Right forelimb (tissue), 1 donor: ENCODE measurements at regions not wholly inside any gene's neighbourhood (a gene's known extent, or its start where the extent isn't known, plus 50 kb on each side); places are given as distances from the start of the nearest gene placed in this dataset.

Experiments
- DNase-seq: peaks from one replicate; pipeline ENCODE4 v3.0.0-alpha.2; 2018

DNA sequence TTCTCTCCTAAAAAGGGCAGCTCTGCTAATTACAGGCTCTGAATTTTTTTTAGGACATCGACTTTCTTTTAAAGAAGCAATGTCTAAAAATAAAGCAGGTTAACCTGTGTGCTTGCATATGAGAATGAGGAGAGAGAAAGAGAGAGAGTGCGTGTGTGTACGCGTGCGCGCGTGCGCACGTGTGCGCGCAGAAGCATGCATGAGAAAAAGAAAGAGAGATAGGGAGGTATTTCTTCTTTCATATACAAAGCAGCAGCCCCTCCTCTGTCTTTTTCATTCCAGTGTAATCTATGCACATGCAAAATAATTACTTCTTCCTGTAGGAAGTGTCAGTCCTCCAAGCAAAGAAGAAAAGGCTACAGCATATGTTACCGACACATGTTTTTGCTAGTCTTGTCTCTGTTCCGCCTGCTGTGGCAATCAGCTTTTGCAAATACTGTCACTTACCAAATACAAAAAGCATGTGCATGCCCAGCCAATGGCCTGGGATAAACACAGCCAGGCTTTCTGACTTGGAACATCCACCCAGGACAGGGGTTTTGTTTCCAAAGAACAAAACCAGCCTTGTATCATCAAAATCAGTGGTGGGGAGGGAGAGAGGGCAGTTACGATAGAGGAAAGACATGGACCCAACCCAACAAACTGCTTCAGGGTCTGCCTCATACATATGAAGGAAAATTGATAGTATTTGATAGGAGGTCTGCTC lies 252.3 kb upstream of the SLC24A2 start:
- DNase-seq: no peak

DNA sequence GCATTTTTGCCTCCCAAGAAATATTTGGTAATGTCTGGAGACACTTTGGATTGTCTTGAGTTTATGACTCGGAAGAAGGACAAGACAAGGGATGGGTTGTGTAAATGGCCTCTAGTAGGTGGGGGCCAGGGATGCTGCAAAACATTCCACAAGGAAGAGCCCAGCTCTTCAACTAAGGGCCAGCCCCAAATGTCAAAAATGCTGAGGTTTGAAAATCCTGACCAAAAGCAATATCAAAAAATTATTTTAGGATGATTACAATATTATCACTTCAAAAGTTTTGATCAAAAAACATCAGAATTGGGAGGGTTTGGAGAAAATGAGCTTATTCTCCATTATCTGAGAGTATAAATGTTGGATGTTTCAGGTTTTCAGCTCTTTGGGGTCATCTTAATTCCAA lies 248.9 kb upstream of the SLC24A2 start:
- no peak for DNase-seq

DNA sequence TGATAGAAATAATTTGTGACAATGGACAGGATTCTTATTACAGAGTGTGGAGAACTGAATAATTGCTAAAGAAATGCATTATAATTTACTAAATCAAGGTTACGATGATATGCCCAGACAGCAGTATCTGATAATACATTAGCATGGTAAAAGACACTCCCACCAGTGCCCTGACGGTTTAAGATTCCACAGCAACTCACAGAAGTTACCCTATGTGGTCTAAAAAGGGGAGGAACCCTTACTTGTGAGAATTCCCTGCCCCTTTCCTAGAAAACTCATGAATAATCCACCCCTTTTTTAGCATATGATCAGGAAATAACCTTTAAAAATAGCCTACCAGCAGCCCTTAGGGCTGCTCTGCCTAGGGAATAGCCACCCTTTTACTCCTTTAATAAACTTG lies 244.7 kb upstream of the SLC24A2 start:
- no peak for DNase-seq

DNA sequence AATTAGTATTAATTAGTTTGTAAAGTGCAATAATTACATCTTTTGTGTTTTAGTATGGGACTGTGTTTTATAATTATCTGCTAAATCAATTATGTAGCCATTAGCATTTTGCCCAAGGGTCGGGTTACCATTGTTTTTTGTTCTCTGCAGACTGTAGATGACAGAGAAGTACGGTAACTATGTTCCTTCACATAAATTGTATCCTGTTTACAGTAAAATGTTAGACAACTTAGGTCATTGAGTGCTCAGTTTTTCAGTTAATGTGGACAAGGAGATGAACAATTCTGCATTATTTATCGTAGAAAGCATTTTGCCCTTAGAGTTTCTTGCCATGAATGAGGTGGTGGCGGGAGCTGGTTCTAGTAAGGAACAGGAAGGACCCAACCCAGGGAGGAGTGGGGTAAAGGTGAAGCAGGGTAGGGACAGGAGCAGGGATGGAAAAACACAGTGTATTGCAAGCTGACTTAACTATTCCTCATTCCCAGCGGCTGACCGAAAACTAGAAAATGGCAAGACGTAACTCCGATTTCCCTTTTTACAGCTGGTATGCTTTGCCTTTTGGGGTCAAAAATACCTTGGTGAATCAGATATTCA lies 243.7 kb upstream of the SLC24A2 start:
- no peak for DNase-seq

DNA sequence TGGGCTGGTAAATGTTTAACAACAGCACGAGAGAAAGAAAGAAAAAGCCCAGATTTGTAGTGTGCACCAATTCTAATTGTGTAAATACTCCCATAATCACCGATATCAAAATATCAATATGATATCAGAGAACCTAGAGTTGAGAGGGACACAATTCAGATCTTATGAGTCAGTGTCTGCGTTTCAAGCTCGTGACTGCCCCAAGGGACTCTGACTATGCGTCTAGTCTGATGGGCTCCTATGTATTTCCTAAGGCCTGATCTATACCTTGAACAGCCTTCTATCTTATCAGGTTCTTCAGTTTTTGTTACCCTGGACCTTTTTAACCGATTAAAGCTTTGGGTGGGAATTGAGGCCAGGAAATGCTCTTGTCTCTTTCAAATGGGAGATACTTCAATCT lies 243.0 kb upstream of the SLC24A2 start:
- no peak for DNase-seq

DNA sequence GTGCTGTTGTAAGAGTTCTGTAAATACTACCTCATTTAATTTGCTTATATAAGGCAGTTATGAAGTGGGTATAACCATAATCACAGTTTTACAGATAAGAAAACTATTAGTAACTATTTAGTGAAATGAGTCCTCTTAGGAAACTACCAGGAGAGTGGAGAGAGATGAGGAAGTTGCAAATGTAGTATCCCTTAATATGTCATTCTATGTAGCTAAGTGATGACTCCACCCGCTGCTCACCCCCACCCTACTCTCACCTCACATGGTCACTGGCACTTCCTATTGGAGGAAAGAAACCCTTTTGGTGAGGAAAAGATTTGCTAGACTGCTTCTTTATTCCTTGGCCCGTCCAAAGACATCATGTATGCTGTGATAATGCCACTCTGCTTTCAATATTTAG lies 241.8 kb upstream of the SLC24A2 start:
- DNase-seq: no peak

DNA sequence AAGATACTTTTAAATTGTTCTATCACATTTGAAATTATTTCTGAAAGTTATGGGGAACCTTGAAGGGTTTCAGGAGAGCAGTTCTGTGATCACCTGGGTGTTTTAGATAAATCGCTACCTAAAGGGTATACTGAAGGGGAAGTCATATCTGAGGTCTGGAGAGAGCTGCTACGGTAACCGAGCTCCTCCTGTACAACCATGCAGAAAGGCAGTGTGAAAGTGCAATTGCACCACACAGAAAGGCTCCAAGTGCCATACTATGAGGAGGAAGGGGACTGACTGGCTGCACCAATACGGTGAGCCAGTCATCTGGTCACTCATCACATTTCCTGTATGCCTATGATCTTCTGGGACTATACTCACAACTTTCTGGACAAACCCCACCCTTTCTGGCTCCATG lies 241.4 kb upstream of the SLC24A2 start:
- no peak for DNase-seq

DNA sequence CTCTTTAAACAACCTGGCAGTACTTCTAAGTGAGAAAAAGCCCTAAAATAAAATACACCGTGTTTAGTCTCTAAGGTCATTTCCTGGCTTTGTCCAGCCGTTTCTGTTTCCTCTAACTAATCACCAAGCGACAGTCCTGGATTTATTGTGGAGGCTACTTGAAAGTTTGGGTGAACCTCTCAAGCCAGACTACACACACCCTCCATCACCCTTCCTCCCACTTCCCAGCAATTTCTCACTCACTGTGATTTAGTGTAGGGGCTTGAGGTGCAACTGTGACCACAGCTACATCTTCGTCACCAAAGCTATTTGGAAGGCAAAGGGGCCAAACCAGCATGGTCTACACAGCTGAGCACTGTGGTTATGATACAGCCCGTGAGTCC lies 240.0 kb upstream of the SLC24A2 start:
- no peak for DNase-seq

DNA sequence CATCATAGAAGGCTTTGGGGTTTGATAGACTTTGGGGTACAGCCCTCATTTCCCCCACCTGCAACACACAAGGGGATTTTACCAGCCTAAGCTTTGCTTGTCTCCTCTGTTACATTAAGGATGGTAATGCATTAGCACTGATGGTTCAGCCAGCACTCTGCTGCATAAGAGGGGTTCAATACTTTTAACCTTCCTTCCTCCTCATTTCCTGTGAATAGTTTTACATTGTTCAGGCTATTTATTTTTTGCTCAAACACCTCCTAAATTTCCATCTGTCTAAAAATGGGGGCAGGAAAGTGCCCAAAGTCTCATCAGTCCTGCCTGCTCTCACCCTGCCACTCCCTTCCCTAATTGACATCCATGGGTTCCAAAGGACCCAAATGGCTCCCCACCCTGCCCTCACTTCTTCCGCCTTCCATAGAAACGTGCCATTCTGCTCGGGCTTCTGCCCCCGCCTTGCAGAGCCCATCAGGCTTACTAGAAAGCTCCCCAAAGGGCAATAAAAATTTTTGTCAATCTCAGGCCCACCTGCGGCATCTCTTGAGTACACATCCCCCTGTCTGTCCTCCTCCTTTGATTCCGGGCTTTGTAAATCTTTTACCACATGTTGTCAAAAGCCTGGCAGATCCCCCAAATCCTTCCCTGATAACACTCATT lies 239.5 kb upstream of the SLC24A2 start:
- no peak for DNase-seq

DNA sequence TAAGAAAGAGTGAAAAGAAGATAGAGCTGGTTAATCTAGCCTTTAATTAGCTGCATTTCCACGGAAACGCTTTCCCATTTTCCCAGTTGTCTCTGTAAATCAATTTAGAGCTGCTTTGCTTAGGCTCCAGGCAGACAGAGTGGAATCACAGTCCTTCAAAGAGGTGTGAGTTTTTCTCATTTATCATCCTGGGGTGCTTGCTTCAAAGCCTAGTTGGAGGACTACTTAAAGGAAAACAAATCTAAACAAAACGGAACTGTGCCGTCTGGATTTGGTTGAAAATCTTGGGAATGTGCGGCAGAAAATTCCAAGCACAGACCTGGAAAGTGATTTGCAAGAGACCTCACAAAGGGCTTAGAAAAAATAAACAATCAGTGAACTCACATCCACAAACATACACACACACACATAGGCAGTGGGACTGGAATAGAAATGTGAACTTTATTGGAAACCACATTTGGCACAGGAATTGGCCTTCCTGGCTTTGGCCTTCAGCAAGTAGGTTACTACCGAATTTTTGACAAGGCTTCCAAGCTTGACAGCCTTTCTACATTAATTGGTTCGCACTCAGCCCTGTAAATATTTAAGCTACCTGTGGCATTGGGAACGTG lies 235.2 kb upstream of the SLC24A2 start:
- no peak for DNase-seq

DNA sequence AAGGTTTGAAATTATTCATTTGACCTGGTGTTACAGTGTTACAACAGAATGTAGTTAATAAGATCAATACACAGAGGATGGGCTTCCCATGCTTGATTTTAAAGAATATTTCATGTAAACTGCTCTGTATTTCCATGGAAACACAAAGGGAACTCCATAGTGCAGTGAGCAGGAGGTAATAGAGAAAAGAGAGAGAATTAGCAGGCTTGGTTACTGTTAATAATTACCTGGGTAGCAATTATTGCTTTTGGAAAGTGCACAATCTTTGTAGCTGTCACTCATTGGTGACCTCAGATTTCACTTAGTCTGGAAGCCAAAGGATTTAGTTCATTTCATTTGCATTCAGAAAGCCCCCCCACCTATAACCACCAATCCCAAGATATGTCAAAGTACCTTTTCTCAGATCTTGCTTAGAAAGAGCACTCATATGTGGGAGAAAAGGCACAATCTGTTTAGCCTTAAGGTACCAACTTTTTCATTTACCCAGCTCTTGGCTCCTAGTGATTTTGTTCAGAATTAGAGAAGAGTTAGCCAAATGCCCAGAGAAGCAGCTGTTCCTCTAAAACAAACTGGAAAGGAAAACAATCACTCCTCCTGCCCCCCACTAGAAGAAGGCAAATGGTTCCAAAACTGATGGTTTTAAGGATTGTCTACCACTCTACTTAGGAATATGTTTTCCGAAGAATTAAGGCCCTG lies 234.5 kb upstream of the SLC24A2 start:
- no peak for DNase-seq

DNA sequence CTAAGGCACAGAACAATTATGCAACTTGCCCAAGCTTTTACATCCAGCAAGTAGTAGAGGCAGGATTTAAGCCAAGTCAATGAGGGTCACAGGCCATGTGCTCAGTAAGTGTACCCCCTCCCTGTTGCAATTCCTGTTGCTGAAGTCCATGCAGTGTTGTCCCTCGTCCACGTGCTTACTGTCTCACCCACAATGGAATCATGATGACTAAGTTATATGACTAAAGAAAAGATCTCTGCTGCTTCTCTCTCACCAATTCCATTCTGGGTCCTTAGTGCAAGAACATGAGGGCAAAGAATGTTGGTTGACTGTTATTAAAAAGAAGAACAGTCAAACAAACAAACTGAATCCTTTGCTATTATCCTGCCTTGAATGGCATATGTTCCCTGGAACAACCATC lies 233.6 kb upstream of the SLC24A2 start:
- no peak for DNase-seq

DNA sequence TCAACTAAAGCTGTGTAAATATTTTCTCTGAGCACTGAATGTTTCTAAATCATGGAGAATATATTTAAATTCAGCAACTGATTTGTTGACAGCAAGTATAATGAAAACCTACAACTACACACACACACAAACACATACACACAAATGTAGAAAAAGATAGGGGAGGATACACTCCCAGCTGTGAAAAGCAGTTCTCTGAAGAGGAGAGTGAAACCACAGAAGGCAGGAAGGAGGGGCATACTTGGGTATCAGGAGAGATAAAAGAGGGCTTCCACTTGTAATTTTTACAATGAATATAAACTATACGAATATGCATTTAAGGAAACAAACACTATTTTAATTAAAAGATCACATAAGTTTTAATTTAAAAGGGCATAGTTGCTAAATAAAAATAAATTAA lies 227.8 kb upstream of the SLC24A2 start:
- no peak for DNase-seq

DNA sequence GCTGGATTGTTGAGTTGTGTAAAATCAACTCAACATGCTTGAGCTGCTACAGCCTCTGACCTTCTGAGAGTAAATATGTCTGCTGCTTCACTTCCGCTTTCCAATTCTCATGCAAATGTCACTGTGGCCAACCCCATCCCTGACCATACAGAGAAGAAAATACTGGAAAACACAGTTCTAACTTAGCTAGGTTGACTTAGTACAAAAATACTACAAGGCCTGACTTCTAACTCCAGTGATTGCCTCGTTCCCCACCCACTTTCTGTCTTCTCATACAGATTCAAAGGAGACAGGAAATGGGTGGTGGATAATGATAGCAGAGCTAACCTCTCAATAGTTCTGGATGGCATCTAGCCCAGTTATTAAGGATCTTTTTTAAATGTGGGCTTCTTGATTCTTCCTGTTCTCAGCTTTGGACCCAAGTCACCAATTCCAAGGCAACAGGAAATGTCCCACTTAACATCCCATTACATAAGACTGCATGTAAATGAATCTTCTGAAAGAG lies 226.6 kb upstream of the SLC24A2 start:
- DNase-seq: no peak

DNA sequence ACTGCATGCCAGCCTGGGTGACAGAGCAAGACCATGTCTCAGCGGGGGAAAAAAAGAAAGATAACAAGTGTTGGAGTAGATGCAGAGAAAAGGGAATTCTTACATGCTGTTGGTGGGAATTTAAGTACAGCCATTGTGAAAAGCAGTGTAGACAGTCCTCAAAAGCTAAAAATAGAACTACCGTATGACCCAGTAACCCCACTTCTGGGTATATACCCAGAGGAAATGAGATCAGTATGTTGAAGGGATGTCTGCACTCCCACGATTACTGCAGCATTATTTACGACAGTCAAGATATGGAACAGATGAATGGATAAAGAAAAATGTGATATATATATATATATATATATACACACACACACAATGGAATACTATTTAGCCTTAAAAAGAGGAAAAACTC lies 225.3 kb upstream of the SLC24A2 start:
- DNase-seq: no peak

DNA sequence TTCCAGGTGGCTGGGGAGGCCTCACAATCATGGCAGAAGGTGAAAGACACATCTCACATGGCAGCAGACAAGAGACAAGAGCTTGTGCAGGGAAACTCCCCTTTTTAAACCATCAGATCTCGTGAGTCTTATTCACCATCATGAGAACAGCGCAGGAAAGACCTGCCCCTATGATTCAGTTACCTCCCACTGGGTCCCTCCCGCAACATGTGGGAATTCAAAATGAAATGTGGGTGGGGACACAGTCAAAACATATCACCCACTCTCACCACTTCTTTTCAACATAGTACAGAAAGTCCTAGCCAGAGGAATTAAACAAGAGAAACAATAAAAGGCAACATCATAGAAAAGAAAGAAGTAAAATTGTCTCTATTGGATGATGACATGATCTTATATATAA lies 223.4 kb upstream of the SLC24A2 start:
- DNase-seq: no peak

DNA sequence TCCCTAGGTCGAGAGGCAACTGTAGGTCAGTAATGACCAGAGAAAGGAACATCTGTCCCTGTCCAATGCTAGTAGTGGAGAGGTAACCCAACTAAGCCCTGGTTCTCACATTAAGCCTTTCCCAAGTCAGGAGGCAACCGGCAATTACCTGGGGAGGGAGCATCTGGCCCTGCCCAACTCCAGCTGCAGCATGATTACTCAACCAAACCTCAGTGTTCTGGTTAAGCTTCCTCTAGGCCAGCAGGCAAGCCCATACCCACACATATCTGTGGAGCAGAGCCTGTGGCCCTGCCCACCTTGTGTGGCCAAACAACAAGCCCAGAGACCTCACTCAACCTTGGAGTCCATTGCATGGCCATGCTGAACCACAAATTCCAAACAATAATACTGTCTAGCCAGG lies 220.8 kb upstream of the SLC24A2 start:
- no peak for DNase-seq

DNA sequence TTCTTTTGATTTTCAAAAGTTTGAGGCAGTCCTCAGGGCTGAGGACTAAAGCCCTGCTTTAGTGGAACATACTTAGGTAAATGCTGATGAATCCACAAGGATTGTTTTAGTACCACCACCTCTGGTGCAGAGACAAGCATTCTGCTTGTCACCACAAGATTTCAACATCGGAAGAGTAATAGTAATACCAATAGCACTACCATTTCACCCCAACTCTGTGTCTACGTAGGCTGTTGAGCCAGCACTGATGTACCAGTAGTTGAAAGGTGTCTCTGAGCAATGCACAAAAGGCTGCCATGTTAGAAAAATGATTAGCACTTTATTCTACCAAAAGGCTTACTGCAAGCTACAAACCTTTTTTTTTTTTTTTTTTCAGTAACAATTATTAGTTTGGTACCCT lies 213.2 kb upstream of the SLC24A2 start:
- no peak for DNase-seq

DNA sequence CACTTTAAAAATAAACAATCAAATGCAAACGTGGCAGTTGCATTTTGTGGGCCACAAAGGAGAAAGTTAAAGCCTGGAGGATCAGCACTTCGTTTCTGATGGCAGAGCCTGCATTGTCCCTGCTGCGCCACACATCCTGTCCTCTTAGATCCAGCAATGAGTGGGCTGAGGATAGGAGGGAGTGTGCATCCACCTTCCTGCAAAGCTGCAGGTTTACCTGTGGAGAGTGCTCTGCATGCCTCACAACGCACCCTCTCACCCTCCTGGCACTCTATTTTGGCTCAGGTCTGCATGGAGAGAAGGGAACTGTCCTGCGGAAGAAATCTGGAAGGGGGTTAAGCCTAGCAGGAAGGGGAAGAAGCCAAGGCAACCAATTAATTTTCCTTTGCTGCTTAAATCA lies 212.2 kb upstream of the SLC24A2 start:
- no peak for DNase-seq

DNA sequence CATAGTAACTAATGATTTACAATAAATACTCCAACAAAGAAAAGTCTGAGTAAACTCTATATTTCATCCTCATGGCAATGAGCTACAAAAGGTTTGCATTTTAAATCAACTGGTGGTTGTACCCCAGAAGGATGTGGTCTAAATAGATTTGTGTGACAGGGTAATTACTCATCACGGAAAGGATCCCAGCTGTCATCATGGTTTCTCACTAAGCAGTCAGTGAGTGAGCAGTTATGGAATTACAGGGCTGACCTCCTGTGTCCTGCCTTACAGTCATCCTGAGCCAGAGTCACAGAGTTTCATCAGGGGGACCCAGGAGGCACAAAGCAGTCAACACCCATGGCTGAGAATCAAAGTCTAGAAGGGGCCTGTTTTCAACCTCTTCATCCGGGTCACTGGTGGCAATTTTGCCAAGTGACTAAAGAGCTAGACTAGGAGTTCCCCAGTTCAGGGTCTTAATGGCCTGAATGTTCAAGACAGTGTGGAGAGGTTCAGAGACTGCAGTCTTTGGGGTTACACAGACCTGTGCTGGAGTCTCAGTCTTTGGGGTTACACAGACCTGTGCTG lies 210.7 kb upstream of the SLC24A2 start:
- DNase-seq: no peak

DNA sequence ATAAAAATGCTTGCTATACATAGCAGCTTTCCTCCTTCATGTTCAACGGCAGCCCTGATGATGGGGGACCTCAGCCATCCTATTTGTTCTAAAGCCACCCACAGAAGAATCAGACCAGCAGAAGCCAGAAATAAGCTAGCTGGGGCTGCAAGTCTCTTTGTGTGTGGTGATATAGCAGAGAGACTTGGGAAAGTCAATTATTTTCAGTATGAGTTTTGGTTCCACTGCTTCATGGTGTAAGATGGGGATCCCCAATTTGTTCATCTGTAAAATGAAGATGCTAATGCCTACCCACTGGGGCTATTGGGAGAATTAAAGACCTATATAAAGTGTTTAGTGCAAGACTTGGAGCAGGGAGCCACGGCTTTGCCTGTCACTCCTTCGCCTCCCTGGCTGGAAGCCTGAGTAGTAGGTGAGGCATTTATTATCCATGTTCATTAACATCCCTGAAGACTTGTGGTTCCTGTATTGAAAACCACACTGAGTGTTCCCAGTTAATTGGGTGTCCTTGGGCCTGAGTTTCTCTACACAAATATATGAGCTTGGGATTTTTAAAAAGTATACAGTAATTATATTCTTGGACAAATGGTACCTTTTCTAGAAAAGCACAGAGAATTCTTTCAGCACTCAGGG lies 210.1 kb upstream of the SLC24A2 start:
- no peak for DNase-seq

DNA sequence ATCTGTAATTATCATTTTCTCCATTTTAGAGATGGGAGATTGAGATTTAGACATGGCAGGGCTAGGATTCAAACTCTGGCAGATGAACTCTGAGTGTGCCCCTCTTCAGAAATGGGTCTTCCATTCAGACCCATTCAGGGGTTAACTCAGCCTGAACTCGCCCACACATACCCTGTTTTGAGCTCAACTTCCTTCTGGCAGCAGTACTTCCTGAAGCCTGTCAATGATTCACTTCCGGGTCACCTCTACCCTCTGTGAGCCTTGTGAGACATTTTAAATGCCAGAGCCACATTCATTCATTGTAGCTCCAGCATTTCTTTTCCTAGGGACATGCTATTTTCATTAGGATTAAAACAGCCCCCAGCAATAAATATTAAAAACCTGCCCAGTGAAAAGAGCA lies 209.3 kb upstream of the SLC24A2 start:
- DNase-seq: no peak

DNA sequence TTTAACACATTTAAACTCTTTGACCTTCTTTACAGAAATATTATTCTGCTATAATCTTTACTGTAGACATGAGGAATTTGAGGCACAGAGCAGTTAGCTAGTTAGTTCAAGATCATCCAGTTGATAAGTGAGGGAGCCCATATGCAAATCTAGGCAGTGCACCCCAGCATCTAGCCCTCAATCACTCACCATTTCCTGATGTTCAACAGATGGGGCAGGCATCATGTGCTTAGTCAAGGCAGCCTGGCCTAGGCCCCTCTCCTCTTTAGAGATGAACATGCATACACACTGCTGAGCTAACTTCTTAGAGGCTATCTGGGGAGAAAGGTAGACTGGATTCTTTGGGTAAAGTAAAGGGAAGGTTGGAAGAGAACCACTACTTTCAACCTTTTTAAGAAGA lies 206.8 kb upstream of the SLC24A2 start:
- no peak for DNase-seq
